ENCODE measurements at regions not wholly inside any gene's neighbourhood (a gene's known extent, or its start where the extent isn't known, plus 50 kb on each side); places are given as distances from the start of the nearest gene placed in this dataset.

GRCh38 chr5:124924729-124925128 lies 178.3 kb upstream of the ZNF608 start:
- Histone ChIP-seq H3K4me1 (ENCODE audit: control insufficient read depth in 2 of 2, insufficient read depth in 2 of 2, low read length in 1 of 2) (no peaks in the 10 kb centered on the region), H3K36me3 (ENCODE audit: control insufficient read depth in 2 of 2, insufficient read depth in 2 of 2, low read length in 1 of 2) (no peaks in the 10 kb centered on the region), H3K27ac (ENCODE audit: low read depth in 2 of 2, low read length in 1 of 2) (no peak overlapping the region), H3K9me3 (ENCODE audit: control insufficient read depth in 2 of 2, insufficient read depth in 1 of 2, low read depth in 1 of 2, low read length in 1 of 2) (no peaks in the 10 kb centered on the region), H3K27me3 (ENCODE audit: control insufficient read depth in 1 of 2, insufficient read depth in 2 of 2, low read length in 2 of 2) (no peaks in the 10 kb centered on the region), H3K4me3 (ENCODE audit: low read depth in 1 of 2, low read length in 2 of 2) (no peak overlapping the region)
- WGBS, 2 donors = 85 to 98% methylated on average over 1 of the region's 1 CpG

- 81 to 84% methylated on average over 3 of the region's 3 CpGs for WGBS, 2 donors
- no peak overlapping the region for H3K27ac ChIP-seq (ENCODE audit: low read depth in 2 of 2, low read length in 1 of 2)
- H3K36me3 ChIP-seq (ENCODE audit: control insufficient read depth in 2 of 2, insufficient read depth in 2 of 2, low read length in 1 of 2) = no peaks in the 10 kb centered on the region
- no peaks in the 10 kb centered on the region for H3K27me3 ChIP-seq (ENCODE audit: control insufficient read depth in 1 of 2, insufficient read depth in 2 of 2, low read length in 2 of 2)
- no peaks in the 10 kb centered on the region for H3K4me1 ChIP-seq (ENCODE audit: control insufficient read depth in 2 of 2, insufficient read depth in 2 of 2, low read length in 1 of 2)
- H3K4me3 ChIP-seq (ENCODE audit: low read depth in 1 of 2, low read length in 2 of 2) = no peak overlapping the region
- H3K9me3 ChIP-seq (ENCODE audit: control insufficient read depth in 2 of 2, insufficient read depth in 1 of 2, low read depth in 1 of 2, low read length in 1 of 2) = no peaks in the 10 kb centered on the region
These were observed 181.3 kb upstream of the ZNF608 start for GRCh38 chr5:124927735-124928134.

DNA sequence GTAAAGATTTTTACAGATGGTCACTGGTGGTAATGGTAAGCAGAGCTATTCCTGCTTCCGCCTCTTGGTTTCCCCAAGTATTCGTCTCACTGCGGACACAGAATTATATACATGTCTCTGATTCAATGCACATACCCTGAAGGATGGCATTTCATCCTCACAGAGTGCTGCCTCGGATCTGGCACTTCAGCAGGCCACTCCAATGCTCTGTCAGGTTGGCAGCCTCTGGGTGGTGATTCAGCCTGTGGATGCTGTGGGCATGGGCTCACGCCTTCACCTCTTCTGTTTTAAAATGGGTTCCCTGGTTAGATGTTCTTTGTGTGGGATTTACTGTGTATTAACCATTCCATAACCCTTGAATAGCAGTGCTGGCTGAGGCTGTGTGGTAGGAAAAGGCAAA lies 182.6 kb upstream of the ZNF608 start:
- H3K27ac ChIP-seq (ENCODE audit: low read depth in 2 of 2, low read length in 1 of 2) = no peak overlapping the region
- no peaks in the 10 kb centered on the region for H3K36me3 ChIP-seq (ENCODE audit: control insufficient read depth in 2 of 2, insufficient read depth in 2 of 2, low read length in 1 of 2)
- WGBS, 2 donors = 91 to 95% methylated on average over 5 of the region's 5 CpGs
- H3K4me1 ChIP-seq (ENCODE audit: control insufficient read depth in 2 of 2, insufficient read depth in 2 of 2, low read length in 1 of 2) = no peaks in the 10 kb centered on the region
- no peaks in the 10 kb centered on the region for H3K27me3 ChIP-seq (ENCODE audit: control insufficient read depth in 1 of 2, insufficient read depth in 2 of 2, low read length in 2 of 2)
- H3K9me3 ChIP-seq (ENCODE audit: control insufficient read depth in 2 of 2, insufficient read depth in 1 of 2, low read depth in 1 of 2, low read length in 1 of 2) = no peaks in the 10 kb centered on the region
- H3K4me3 ChIP-seq (ENCODE audit: low read depth in 1 of 2, low read length in 2 of 2) = no peak overlapping the region

GRCh38 chr5:124932791-124933600 lies 186.6 kb upstream of the ZNF608 start:
- no peak overlapping the region for H3K27ac ChIP-seq (ENCODE audit: low read depth in 2 of 2, low read length in 1 of 2)
- 27 to 31% methylated on average over 4 of the region's 4 CpGs for WGBS, 2 donors

GRCh38 chr5:124935065-124935464 lies 188.6 kb upstream of the ZNF608 start:
- H3K27me3 ChIP-seq (ENCODE audit: control insufficient read depth in 1 of 2, insufficient read depth in 2 of 2, low read length in 2 of 2) = no peaks in the 10 kb centered on the region
- no peaks in the 10 kb centered on the region for H3K36me3 ChIP-seq (ENCODE audit: control insufficient read depth in 2 of 2, insufficient read depth in 2 of 2, low read length in 1 of 2)
- no peak overlapping the region for H3K4me3 ChIP-seq (ENCODE audit: low read depth in 1 of 2, low read length in 2 of 2)
- 81 to 82% methylated on average over 4 of the region's 4 CpGs for WGBS, 2 donors
- no peaks in the 10 kb centered on the region for H3K9me3 ChIP-seq (ENCODE audit: control insufficient read depth in 2 of 2, insufficient read depth in 1 of 2, low read depth in 1 of 2, low read length in 1 of 2)
- H3K27ac ChIP-seq (ENCODE audit: low read depth in 2 of 2, low read length in 1 of 2) = no peak overlapping the region
- no peaks in the 10 kb centered on the region for H3K4me1 ChIP-seq (ENCODE audit: control insufficient read depth in 2 of 2, insufficient read depth in 2 of 2, low read length in 1 of 2)

More at GRCh38 chr5:124932791-124933600, 186.6 kb upstream of the ZNF608 start:
- no peak overlapping the region for H3K4me3 ChIP-seq (ENCODE audit: low read depth in 1 of 2, low read length in 2 of 2)
- H3K9me3 ChIP-seq (ENCODE audit: control insufficient read depth in 2 of 2, insufficient read depth in 1 of 2, low read depth in 1 of 2, low read length in 1 of 2) = no peaks in the 10 kb centered on the region
- H3K27me3 ChIP-seq (ENCODE audit: control insufficient read depth in 1 of 2, insufficient read depth in 2 of 2, low read length in 2 of 2) = no peaks in the 10 kb centered on the region
- H3K4me1 ChIP-seq (ENCODE audit: control insufficient read depth in 2 of 2, insufficient read depth in 2 of 2, low read length in 1 of 2) = no peaks in the 10 kb centered on the region
- no peaks in the 10 kb centered on the region for H3K36me3 ChIP-seq (ENCODE audit: control insufficient read depth in 2 of 2, insufficient read depth in 2 of 2, low read length in 1 of 2)

- no peak overlapping the region for H3K4me3 ChIP-seq (ENCODE audit: low read depth in 1 of 2, low read length in 2 of 2)
- no peak overlapping the region for H3K27ac ChIP-seq (ENCODE audit: low read depth in 2 of 2, low read length in 1 of 2)
- no peaks in the 10 kb centered on the region for H3K27me3 ChIP-seq (ENCODE audit: control insufficient read depth in 1 of 2, insufficient read depth in 2 of 2, low read length in 2 of 2)
- 79 to 84% methylated on average over 4 of the region's 4 CpGs for WGBS, 2 donors
- no peaks in the 10 kb centered on the region for H3K4me1 ChIP-seq (ENCODE audit: control insufficient read depth in 2 of 2, insufficient read depth in 2 of 2, low read length in 1 of 2)
- H3K9me3 ChIP-seq (ENCODE audit: control insufficient read depth in 2 of 2, insufficient read depth in 1 of 2, low read depth in 1 of 2, low read length in 1 of 2) = no peaks in the 10 kb centered on the region
- H3K36me3 ChIP-seq (ENCODE audit: control insufficient read depth in 2 of 2, insufficient read depth in 2 of 2, low read length in 1 of 2) = no peaks in the 10 kb centered on the region
These were observed 190.1 kb upstream of the ZNF608 start for GRCh38 chr5:124936626-124936933.

DNA sequence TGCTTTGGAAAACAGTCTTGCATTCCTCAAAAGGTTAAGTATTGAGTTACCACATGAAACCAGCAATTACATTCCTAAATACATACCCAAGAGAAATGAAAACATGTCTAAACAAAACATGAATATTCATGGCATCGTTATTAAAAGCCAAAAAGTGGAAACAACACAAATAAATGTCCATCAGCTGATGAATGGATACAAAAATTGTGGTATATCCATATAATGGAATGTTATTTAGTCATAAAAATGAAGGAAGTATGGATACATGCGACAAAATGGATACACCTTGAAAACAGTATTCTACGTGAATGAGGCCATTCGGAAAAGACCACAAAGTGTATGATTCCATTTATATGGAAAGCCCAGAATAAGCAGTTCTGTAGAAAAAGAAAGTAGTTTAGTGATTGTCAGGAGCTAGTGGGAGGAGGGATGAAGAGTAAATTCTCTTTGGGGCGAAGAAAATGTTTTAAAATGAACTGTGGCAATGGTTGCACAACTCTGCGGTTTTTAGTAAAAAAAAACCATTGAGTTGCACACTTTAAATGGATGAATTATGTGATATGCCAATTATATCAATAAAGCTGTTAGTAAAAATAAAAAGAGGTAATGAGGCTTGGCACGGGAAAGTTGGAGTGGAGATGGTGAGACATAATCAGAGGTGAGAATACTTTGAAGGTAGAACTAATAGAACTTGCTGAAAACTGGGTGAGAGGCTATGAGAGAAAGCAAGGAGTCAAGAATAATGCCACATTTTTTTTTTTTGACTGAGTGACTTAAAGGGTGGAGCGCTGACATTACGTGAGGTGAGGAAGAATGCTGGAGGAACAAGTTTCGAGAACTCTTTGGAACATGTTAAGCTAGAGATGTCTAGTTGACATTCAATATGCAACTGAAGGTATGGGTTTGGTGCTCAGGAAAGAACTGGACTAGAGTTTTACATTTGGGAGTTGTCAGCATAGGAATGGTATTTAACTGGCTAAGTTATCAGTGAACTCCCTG lies 194.9 kb upstream of the ZNF608 start:
- Histone ChIP-seq H3K9me3 (ENCODE audit: control insufficient read depth in 2 of 2, insufficient read depth in 1 of 2, low read depth in 1 of 2, low read length in 1 of 2) (no peaks in the 10 kb centered on the region), H3K27ac (ENCODE audit: low read depth in 2 of 2, low read length in 1 of 2) (no peak overlapping the region), H3K36me3 (ENCODE audit: control insufficient read depth in 2 of 2, insufficient read depth in 2 of 2, low read length in 1 of 2) (no peaks in the 10 kb centered on the region), H3K4me3 (ENCODE audit: low read depth in 1 of 2, low read length in 2 of 2) (no peak overlapping the region), H3K27me3 (ENCODE audit: control insufficient read depth in 1 of 2, insufficient read depth in 2 of 2, low read length in 2 of 2) (no peaks in the 10 kb centered on the region), H3K4me1 (ENCODE audit: control insufficient read depth in 2 of 2, insufficient read depth in 2 of 2, low read length in 1 of 2) (no peaks in the 10 kb centered on the region)
- WGBS, 2 donors = 80 to 84% methylated on average over 10 of the region's 10 CpGs

- Histone ChIP-seq H3K4me3 (ENCODE audit: low read depth in 1 of 2, low read length in 2 of 2) (no peak overlapping the region), H3K9me3 (ENCODE audit: control insufficient read depth in 2 of 2, insufficient read depth in 1 of 2, low read depth in 1 of 2, low read length in 1 of 2) (no peaks in the 10 kb centered on the region), H3K27ac (ENCODE audit: low read depth in 2 of 2, low read length in 1 of 2) (no peak overlapping the region), H3K36me3 (ENCODE audit: control insufficient read depth in 2 of 2, insufficient read depth in 2 of 2, low read length in 1 of 2) (no peaks in the 10 kb centered on the region), H3K27me3 (ENCODE audit: control insufficient read depth in 1 of 2, insufficient read depth in 2 of 2, low read length in 2 of 2) (no peaks in the 10 kb centered on the region), H3K4me1 (ENCODE audit: control insufficient read depth in 2 of 2, insufficient read depth in 2 of 2, low read length in 1 of 2) (no peaks in the 10 kb centered on the region)
- 57% methylated on average over 9 of the region's 9 CpGs for WGBS, 2 donors
These were observed 201.8 kb upstream of the ZNF608 start for GRCh38 chr5:124948062-124948753.

- WGBS, 2 donors = 65 to 71% methylated on average over 4 of the region's 4 CpGs
- Histone ChIP-seq H3K36me3 (ENCODE audit: control insufficient read depth in 2 of 2, insufficient read depth in 2 of 2, low read length in 1 of 2) (no peaks in the 10 kb centered on the region), H3K27ac (ENCODE audit: low read depth in 2 of 2, low read length in 1 of 2) (no peak overlapping the region), H3K27me3 (ENCODE audit: control insufficient read depth in 1 of 2, insufficient read depth in 2 of 2, low read length in 2 of 2) (no peaks in the 10 kb centered on the region), H3K9me3 (ENCODE audit: control insufficient read depth in 2 of 2, insufficient read depth in 1 of 2, low read depth in 1 of 2, low read length in 1 of 2) (no peaks in the 10 kb centered on the region), H3K4me3 (ENCODE audit: low read depth in 1 of 2, low read length in 2 of 2) (no peak overlapping the region), H3K4me1 (ENCODE audit: control insufficient read depth in 2 of 2, insufficient read depth in 2 of 2, low read length in 1 of 2) (no peaks in the 10 kb centered on the region)
These were observed 202.4 kb upstream of the ZNF608 start for GRCh38 chr5:124948754-124949275.

Measured in esophagus (tissue), 2 donors.